BLaER1 treated with 17β-estradiol and CSF1 and Interleukin-3, amounts not matched to agents 10 nM and 100 nM (cell line): ENCODE measurements at regions not wholly inside any gene's neighbourhood (a gene's known extent, or its start where the extent isn't known, plus 50 kb on each side); places are given as distances from the start of the nearest gene placed in this dataset.

Source experiments
- H3K27ac ChIP-seq, 11 experiments: shearing (Covaris generic); formaldehyde crosslinking; 2 replicates each; pipeline ENCODE4 v1.8.1; 2022
- H3K27me3 ChIP-seq, 11 experiments: shearing (Covaris generic); formaldehyde crosslinking; 2 replicates each; pipeline ENCODE4 v1.8.1; 2022
- H3K36me3 ChIP-seq, 11 experiments: shearing (Covaris generic); formaldehyde crosslinking; 2 replicates each; pipeline ENCODE4 v1.8.1; 2022
- H3K4me1 ChIP-seq, 10 experiments: shearing (Covaris generic); formaldehyde crosslinking; 2 replicates each; pipeline ENCODE4 v1.8.1; 2022
- H3K4me2 ChIP-seq, 11 experiments: shearing (Covaris generic); formaldehyde crosslinking; 2 replicates each; pipeline ENCODE4 v1.8.1; 2022
- H3K4me3 ChIP-seq, 10 experiments: shearing (Covaris generic); formaldehyde crosslinking; 2 replicates each; pipeline ENCODE4 v1.8.1; 2022
- H3K9ac ChIP-seq, 11 experiments: shearing (Covaris generic); formaldehyde crosslinking; 2 replicates each; pipeline ENCODE4 v1.8.1; 2022
- H3K9me3 ChIP-seq, 11 experiments: shearing (Covaris generic); formaldehyde crosslinking; replicated peaks in 1 of 11; 2 replicates each; pipeline ENCODE4 v1.8.1; 2022
- H4K20me1 ChIP-seq, 11 experiments: shearing (Covaris generic); formaldehyde crosslinking; 2 replicates each; pipeline ENCODE4 v1.8.1; 2022
- Cebpa-rat ChIP-seq, 11 experiments: shearing (Covaris generic); IDR thresholded peaks; 2 replicates each; pipeline ENCODE4 v1.8.1; 2022

DNA sequence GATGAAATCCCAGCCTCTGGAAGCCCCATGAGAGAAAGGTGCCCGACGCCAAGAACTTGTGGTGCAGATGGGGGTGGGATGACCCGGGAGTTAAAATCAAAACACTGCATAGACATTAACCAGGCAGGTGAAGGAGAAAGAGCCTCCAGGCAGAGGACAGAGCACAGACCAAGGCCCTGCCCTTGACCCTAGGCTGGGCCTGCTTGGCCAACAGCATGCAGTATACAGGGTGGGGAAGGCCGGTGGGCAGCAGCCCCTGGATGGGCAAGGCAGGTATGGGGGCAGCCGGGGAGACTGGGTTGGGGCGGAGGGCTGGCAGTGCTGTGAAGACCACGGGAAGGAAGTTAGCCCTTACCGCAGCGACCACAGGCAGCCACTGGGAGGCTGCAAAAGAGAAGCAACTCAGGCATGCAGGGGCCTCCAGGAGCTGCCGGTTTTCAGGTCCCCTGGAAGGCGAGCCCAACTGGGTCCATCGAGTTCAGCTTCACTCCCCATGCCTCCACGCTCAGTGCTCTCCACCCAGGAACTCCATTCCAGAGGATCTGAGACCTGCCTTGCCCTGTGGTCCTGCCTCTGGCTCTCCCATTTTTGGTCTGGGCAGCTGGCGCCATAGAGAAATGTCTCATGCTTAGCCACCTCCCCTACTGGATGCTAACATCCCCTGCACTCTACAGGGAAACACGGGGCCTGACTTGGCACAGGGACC, 81.2 kb downstream of the C16orf95 start:
- Histone ChIP-seq H3K9ac (peak overlapping the region in 6 of 11 experiments; percentile 2 to 49 (median 17); a peak in 6 of 22 replicates), H3K27me3 (peaks cover 0 to 7% (median 0%) of the 10 kb centered on the region in 11 experiments; a peak in 2 of 22 replicates), H3K27ac (peak overlapping the region in 6 of 11 experiments; percentile 4 to 59 (median 42); a peak in 11 of 22 replicates), H3K36me3 (no peaks in the 10 kb centered on the region), H3K4me1 (peaks cover 39 to 59% (median 51%) of the 10 kb centered on the region in 10 experiments), H3K4me3 (peak overlapping the region in 8 of 10 experiments; percentile 18 to 42 (median 32); a peak in 11 of 20 replicates), H4K20me1 (peaks cover 0 to 14% (median 0%) of the 10 kb centered on the region in 11 experiments; a peak in 1 of 22 replicates), H3K4me2 (peak overlapping the region; percentile 68 to 98 (median 92)), H3K9me3 (peaks cover 0 to 11% (median 8%) of the 10 kb centered on the region in 11 experiments; a peak in 14 of 22 replicates)
- no peak for TF ChIP-seq Cebpa-rat (IDR thresholded peaks at IDR 0.05)

DNA sequence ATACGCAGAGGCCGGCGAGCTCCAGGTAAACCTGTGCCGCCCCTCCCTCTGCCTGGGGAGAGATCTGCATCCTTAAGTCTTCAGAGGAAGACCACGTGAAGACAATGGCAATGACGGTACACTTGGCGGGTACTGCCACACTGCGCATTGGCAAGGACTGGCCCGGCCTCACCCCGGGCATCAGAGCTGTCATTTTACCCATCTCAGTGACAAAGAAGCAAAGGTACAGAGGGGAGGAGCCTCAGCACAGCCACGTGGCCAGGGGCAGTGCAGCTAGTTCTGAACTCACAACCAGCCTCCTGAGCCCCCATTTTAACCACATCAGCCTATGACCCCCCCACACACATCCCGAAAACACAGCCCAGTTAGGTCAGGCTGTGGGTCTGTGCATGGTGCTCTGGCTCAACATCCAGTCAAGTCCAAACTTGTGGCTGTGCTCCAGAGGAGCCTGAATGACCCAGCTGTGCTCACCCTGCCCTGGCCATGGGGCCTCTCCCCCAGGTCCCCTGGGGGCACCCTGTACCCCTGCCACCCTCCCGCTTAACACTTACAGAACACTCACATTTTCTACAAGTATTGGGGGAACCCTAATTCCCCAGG, 80.6 kb downstream of the C16orf95 start:
- peak overlapping the region; percentile 68 to 98 (median 92) for H3K4me2 ChIP-seq
- H3K4me3 ChIP-seq = peak overlapping the region in 8 of 10 experiments; percentile 18 to 42 (median 32); a peak in 10 of 20 replicates
- peak overlapping the region in 6 of 11 experiments; percentile 2 to 38 (median 8); a peak in 4 of 22 replicates for H3K9ac ChIP-seq
- peak overlapping the region in 7 of 11 experiments; percentile 4 to 59 (median 41); a peak in 11 of 22 replicates for H3K27ac ChIP-seq
- H4K20me1 ChIP-seq = peaks cover 0 to 14% (median 0%) of the 10 kb centered on the region in 11 experiments; a peak in 1 of 22 replicates
- no peak for TF ChIP-seq Cebpa-rat (IDR thresholded peaks at IDR 0.05)
- peaks cover 39 to 59% (median 51%) of the 10 kb centered on the region in 10 experiments for H3K4me1 ChIP-seq
- no peaks in the 10 kb centered on the region for H3K36me3 ChIP-seq
- peaks cover 0 to 11% (median 8%) of the 10 kb centered on the region in 11 experiments; a peak in 14 of 22 replicates for H3K9me3 ChIP-seq
- peaks cover 0 to 7% (median 0%) of the 10 kb centered on the region in 11 experiments; a peak in 2 of 22 replicates for H3K27me3 ChIP-seq

DNA sequence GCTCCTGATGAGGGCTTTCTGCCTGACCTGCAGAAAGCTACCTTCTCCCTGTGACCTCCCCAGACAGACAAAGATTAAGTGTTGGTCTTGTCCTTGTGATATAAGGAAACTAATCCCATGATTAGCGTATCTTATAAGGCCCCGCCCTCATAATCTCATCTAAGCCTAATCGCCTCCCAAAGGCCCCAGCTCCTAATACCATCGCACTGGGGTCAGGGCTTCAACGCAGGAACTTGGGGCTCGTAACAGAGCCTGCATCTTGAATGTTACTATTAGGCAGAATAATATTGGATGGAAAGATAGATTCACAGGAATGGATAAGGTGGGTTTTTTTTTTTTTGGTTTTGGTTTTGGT, 78.9 kb downstream of the C16orf95 start:
- Histone ChIP-seq H4K20me1 (peaks cover 0 to 14% (median 0%) of the 10 kb centered on the region in 11 experiments; a peak in 1 of 22 replicates), H3K4me1 (peaks cover 39 to 57% (median 51%) of the 10 kb centered on the region in 10 experiments), H3K27me3 (peaks cover 0 to 7% (median 0%) of the 10 kb centered on the region in 11 experiments; a peak in 2 of 22 replicates), H3K4me2 (peak overlapping the region; percentile 45 to 98 (median 91)), H3K9me3 (no peaks in the 10 kb centered on the region), H3K4me3 (no peak overlapping the region), H3K36me3 (no peaks in the 10 kb centered on the region), H3K9ac (no peak overlapping the region), H3K27ac (no peak overlapping the region)
- no peak for TF ChIP-seq Cebpa-rat (IDR thresholded peaks at IDR 0.05)

DNA sequence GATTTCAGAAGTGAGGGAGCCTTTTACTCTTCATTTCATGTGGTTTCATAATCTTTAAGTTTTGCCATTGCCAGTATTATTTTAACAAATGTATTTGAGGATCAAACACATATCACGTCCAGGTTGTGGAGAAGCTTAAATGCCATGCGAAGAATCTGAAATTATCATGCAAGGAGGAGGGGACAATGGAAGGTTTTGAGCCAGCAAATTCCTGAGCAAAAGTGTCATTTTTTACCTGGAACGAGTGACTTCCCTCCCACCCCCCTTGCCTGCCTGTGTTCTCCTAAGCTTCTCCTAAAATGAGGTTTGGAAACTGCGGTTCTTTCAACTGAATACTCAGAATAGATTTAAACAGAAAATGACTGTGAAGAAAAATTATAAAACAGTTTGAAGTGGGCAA, 77.6 kb downstream of the C16orf95 start:
- peaks cover 0 to 7% (median 0%) of the 10 kb centered on the region in 11 experiments; a peak in 2 of 22 replicates for H3K27me3 ChIP-seq
- H3K4me1 ChIP-seq = peaks cover 39 to 45% (median 44%) of the 10 kb centered on the region in 10 experiments
- H3K27ac ChIP-seq = no peak overlapping the region
- no peak overlapping the region for H3K9ac ChIP-seq
- H3K4me3 ChIP-seq = no peak overlapping the region
- TF ChIP-seq Cebpa-rat (IDR thresholded peaks at IDR 0.05) = no peak
- H4K20me1 ChIP-seq = peaks cover 0 to 14% (median 0%) of the 10 kb centered on the region in 11 experiments; a peak in 1 of 22 replicates
- H3K36me3 ChIP-seq = no peaks in the 10 kb centered on the region
- no peak overlapping the region for H3K4me2 ChIP-seq
- no peaks in the 10 kb centered on the region for H3K9me3 ChIP-seq

DNA sequence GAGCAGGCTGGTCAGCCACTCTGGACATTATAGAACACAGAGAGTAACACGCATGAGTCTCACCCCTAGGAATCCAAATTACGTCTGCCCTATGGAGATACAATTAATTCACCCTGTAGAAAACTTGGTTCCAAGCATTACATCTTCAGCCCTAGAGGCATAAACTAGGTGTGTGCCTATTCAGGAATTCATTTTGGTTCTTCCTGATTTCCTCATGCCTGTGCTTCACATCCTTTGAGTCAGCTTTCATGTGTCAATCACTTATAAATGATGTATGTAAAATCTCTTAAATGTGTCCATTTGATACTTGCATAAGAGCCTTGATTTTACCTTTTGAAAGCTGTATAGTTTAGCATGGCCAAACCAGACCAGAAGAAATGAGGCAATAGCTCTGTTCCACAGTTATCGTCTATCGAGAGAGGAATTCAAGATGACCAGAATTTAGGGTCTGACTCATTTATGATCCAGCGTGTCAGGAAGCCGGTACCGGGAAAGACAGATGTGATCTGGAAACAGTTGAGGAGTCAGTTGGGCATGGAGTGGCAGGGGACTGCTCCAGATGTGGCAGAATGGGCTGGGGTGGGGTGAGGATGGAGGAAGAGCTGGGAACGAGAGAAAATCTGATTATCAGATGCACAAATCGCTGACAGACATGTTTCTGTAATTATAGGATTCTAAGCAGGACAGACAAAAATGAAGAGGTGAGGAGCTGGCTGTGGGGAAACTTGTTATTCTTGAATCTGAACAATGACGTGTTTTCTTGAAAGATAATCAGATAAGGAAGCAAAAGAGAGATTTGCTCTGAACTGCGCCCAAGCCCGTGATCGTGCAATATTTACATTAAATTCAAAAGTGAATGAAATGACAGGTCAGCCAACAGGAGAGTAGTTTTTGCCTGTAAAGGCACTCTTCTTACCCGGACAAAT, 76.7 kb downstream of the C16orf95 start:
- TF ChIP-seq Cebpa-rat (IDR thresholded peaks at IDR 0.05) = no peak
- peaks cover 30 to 45% (median 35%) of the 10 kb centered on the region in 10 experiments for H3K4me1 ChIP-seq
- no peak overlapping the region for H3K9ac ChIP-seq
- H3K36me3 ChIP-seq = no peaks in the 10 kb centered on the region
- peaks cover 0 to 7% (median 0%) of the 10 kb centered on the region in 11 experiments; a peak in 2 of 22 replicates for H3K27me3 ChIP-seq
- no peaks in the 10 kb centered on the region for H3K9me3 ChIP-seq
- no peak overlapping the region for H3K4me2 ChIP-seq
- H3K27ac ChIP-seq = no peak overlapping the region
- H4K20me1 ChIP-seq = peaks cover 0 to 14% (median 0%) of the 10 kb centered on the region in 11 experiments; a peak in 1 of 22 replicates
- no peak overlapping the region for H3K4me3 ChIP-seq

DNA sequence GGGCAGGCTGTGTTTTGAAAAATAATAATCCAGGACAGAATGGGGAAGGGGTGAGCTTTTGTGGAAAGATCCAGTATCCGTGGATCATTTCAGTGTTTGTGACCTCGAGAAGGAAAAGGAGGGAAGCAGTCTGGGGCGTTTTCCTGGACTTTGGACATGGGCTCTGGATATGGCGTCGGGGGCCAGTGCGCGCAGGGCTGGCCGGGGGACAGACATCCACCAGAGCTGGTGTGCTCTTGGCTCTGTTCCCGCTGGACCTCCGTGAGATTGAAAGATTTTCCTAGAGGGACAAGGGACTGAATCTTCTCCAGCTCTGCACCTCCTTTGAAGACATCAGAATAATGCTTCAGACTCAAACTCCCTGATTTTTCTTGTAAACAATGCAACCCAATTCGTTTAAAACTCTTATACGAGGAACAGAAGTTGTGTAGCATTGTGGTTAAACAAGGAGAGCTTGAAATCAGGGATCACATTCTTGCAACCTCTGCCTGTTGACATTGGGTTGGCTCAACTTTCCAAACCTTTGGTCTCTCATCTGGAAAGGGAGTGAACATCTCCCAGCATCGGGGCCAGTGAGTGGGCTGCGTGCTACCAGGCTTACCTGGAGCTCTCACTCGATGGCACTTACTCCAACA, 75.9 kb downstream of the C16orf95 start:
- no peaks in the 10 kb centered on the region for H3K36me3 ChIP-seq
- H3K4me1 ChIP-seq = peaks cover 22 to 43% (median 27%) of the 10 kb centered on the region in 10 experiments
- peaks cover 0 to 6% (median 0%) of the 10 kb centered on the region in 11 experiments; a peak in 1 of 22 replicates for H4K20me1 ChIP-seq
- no peak overlapping the region for H3K4me2 ChIP-seq
- H3K27me3 ChIP-seq = peaks cover 0 to 7% (median 0%) of the 10 kb centered on the region in 11 experiments; a peak in 2 of 22 replicates
- no peaks in the 10 kb centered on the region for H3K9me3 ChIP-seq
- H3K9ac ChIP-seq = no peak overlapping the region
- no peak for TF ChIP-seq Cebpa-rat (IDR thresholded peaks at IDR 0.05)
- H3K4me3 ChIP-seq = no peak overlapping the region
- H3K27ac ChIP-seq = no peak overlapping the region

DNA sequence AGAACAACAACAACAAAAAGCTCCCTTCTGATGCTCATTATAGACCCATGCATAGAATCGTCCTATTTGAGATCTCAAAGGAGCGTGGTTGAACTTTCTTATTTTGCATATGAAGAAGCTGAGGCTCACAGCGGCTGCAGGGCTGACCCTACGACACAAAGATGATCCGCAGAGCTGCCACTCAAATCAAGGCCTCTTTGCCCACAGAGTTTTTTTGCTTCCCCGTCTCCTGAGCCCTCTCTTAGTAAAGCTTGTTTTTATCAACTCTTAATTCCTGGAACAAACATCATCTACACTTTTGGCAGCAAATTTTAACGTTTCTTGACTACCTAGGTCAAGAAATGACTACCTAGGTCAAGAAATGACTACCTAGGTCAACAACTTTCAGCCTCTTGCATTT, 73.7 kb downstream of the C16orf95 start:
- Histone ChIP-seq H3K27me3 (no peaks in the 10 kb centered on the region), H3K27ac (no peak overlapping the region), H3K4me2 (no peak overlapping the region), H3K4me1 (peaks cover 3 to 24% (median 9%) of the 10 kb centered on the region in 10 experiments), H3K9ac (no peak overlapping the region), H3K4me3 (no peak overlapping the region), H4K20me1 (no peaks in the 10 kb centered on the region), H3K36me3 (no peaks in the 10 kb centered on the region), H3K9me3 (no peaks in the 10 kb centered on the region)
- no peak for TF ChIP-seq Cebpa-rat (IDR thresholded peaks at IDR 0.05)

DNA sequence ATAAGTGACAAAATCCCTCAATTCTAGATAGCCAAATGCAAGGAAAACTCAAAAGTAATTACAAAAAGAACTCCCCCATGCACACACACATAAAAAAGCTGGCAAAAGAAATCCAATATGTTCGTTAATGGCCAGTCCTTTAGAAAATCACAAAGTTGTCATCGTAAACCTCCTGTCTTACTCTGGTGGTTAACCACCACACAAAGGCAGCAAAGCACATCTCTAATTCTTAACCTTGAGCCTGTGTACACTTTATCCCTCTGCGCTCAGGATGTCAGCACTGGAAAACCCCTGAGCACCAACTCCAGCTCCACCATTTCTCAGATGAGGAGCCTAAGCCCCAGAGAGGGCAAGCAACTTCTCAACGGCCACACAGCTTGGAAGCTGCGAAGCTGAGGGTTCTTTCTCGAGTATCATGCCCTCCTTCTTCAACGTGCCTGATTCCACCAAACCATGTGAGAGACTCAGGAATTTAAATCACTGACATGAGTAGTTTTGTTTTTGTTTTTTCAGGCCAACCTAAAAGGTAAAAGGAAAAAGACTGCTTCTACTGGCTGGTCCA, 72.5 kb downstream of the C16orf95 start:
- TF ChIP-seq Cebpa-rat (IDR thresholded peaks at IDR 0.05) = no peak

More for the DNA sequence above, 72.5 kb downstream of the C16orf95 start:
- Histone ChIP-seq H3K9ac (no peak overlapping the region), H4K20me1 (no peaks in the 10 kb centered on the region), H3K4me1 (peaks cover 0 to 30% (median 14%) of the 10 kb centered on the region in 10 experiments; a peak in 17 of 20 replicates), H3K4me3 (no peak overlapping the region), H3K27ac (no peak overlapping the region), H3K27me3 (no peaks in the 10 kb centered on the region), H3K36me3 (no peaks in the 10 kb centered on the region), H3K9me3 (no peaks in the 10 kb centered on the region), H3K4me2 (peak overlapping the region in 6 of 11 experiments; percentile 8 to 42 (median 35); a peak in 6 of 22 replicates)
